HG03064 (cell line): ENCODE measurements at regions not wholly inside any gene's neighbourhood (a gene's known extent, or its start where the extent isn't known, plus 50 kb on each side); places are given as distances from the start of the nearest gene placed in this dataset.
"Not testable (repeated sequence)": the region's sequence is repeated elsewhere in the genome, so short reads cannot be mapped to it uniquely, and the experiment has no call there.

ENCODE experiments used
- ATAC-seq: cut with Tn5 transposase; IDR thresholded peaks from one replicate; pipeline ENCODE4 v1.9.1; 2021; ENCODE audit warnings: low read depth; ENCODE audit not compliant: unreplicated experiment

DNA sequence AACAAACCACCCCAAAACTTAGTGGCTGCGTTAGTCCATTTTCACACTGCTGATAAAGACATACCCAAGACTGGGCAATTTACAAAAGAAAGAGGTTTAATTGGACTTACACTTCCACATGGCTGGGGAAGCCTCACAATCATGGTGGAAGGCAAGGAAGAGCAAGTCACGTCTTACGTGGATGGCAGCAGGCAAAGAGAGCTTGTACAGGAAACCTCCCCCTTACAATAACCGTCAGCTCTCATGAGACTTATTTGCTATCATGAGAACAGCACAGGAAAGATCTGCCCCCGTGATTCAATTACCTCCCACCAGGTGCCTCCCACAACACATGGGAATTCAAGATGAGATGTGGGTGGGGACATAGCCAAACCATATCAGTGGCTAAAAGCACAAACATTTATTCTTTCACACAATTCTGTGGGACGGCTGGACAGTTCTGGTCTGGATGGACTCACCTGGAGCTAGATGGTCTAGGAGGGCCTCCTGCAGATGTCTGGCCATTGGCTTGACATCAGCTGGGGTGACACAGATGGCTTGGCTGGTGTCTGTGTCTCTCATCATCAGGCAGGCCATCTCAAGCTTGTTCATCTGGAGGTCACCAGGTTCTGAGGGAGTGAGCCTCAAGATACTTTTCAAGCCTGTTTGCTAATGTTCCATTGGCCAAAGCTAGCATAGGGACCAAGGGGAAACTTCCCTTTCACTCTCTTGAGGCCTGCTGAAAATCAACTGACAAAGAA is 104.1 kb downstream of the SMIM20 start:
- not testable (repeated sequence) for ATAC-seq

DNA sequence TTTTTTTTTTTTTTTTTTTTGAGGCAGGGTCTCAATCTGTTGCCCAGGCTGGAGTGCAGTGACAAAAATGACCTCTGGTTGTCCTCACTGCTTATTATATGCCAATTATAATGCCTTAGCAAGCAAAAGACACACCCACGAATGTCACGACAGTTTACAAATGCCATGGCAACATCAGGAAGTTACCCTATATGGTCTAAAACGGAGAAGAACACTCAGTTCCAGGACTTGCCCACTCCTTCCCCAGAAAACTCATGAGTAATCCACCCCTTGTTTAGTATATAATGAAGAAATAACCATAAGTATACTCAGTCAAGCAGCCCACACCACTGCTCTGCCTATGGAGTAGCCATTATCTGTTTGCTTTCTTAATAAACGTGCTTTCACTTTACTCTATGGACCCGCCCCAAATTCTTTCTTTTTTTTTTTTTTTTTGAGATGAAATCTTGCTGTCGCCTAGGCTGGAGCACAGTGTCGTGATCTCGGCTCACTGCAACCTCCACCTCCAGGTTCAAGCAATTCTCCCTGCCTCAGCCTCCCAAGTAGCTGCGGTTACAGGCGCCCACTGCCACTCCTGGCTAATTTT is 106.2 kb downstream of the SMIM20 start:
- no peak for ATAC-seq

GRCh38 chr4:26020881-26021280 is 106.9 kb downstream of the SMIM20 start:
- ATAC-seq, result no peak

GRCh38 chr4:26021417-26022345 is 107.7 kb downstream of the SMIM20 start:
- ATAC-seq, result no peak

GRCh38 chr4:26022346-26023202 is 108.6 kb downstream of the SMIM20 start:
- ATAC-seq, result no peak

DNA sequence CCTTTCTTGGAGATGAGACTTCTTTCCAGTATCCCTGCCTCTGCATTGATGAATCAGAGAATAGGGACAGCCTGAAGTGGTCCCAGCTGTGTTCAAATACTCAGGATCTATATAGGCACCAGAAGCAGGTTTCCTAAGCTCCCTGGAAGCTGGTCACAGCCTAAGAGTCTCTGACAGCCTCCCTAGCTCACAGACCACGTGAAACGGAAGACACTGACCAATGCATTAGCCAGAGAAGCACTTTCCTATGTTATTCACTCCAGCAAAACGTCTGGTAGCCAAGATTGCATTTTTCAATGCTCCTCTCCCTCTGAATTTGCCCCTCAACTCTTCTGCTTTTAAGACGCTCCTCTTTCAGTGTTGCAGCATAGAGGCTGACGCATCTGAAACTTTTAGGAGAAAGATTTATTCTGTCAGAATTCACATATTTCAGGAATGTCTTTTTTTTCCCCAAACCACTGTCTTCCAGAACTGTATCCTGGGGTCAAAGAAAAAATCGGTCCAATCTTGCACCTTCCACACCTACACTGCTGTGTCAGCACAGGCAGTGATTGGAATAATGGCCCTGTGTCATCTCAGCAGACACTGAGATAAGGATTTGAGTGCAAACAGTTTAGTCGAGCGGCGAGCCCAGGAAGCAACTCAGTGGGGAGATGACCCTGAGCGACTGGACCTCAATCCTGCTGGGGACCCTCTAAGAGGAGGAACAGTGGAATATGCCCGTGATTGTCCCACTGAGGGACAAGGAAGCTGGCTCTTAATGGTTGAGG is 109.4 kb downstream of the SMIM20 start:
- ATAC-seq, result no peak

DNA sequence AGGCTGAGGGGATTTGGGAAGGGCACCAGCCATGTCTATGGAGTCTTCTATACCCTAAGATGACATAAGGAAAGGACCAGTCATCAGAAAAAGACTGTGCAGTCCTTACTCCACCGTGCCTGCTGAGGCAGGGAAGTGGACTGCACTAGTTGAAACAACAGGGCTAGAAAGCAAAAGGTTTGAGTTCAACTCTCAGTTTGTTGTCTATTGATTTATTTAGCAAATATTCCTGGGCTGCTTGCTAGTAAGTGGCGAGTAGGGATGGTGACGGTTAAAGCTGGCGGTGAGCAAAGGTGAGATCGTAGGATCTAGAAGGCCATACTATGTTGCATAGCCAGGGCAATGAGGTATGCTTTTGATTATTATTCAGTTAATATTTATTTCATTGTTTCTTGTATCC is 110.1 kb downstream of the SMIM20 start:
- ATAC-seq, result no peak

DNA sequence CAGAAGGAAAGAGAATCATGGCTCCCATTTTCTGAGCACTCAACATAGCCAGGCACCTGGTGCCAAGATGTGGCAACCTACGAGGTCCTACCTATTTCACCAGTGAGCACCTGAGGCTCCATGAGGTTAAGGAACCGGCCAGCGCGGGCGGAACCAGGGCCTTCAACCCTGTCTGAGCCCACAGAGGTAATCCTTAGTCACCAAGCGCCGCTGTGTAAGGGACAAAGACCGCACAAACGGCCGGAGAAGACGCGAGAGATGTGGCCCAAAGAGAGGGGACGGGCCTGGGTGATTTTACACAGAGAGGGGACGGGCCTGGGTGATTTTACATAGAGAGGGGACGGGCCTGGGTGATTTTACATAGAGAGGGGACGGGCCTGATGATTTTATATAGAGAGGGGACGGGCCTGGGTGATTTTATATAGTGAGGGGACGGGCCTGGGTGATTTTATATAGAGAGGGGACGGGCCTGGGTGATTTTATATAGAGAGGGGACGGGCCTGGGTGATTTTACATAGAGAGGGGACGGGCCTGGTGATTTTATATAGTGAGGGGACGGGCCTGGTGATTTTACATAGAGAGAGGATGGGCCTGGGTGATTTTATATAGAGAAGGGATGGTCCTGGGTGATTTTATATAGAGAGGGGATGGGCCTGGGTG is 114.2 kb downstream of the SMIM20 start:
- no peak for ATAC-seq

DNA sequence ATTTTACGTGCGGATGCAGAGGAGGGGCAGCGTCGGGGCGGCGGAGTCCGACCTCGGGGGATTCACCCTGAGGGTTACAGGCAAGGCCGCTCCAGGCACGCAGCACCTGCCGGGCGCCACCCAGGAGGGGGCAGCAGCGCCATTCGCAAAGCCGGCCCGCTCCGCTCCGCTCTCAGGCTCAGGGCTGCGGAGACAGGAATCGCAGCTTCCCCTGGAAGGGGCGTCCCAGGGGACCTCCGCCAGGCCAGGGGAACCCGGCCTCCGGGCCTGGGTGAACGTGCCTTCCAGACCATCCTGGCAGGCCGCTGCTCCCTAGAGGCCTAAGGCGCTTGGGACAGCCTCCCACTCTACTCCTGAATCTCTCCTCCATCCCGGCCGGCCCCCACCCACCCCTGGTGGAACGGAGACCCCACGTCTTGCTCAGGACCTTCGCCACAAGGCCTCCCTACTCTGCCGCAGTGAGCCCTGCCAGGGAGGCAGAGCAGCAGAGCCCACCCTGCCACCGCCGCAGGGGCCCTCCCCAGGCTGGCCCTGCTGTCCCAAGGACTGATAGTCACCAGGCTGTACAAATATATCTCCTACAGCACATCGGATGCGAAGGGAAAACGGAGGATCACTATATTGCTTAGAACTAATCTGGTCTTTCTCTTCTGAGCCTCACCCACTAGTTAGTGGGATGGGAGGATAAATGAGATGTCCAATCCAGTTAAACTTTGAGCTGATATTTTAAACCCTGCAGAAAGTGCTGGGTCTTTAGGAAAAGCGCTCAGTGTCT is 115.0 kb downstream of the SMIM20 start:
- ATAC-seq, result peak; percentile 79

GRCh38 chr4:26029568-26030131 is 115.6 kb downstream of the SMIM20 start:
- ATAC-seq, result no peak

- ATAC-seq, result no peak
These were observed 116.2 kb downstream of the SMIM20 start for GRCh38 chr4:26030260-26030667.

DNA sequence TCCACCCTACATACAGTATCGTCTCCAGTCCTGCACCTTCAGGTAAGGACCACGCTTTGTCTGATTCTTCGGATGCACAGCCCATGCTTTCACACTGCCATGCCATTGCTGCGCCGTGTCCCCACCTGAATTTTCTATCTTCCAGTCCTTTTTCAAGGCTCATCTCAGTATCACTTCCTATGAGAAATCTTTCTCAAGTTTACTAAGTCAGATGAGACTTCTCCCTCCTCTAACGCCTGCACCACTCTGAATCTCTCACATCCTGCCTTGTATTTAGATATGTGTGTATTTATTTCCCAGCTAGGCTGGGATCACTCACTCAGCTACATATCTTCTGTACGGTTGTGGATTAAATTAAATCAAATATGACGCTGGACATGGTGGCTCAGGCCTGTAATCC is 116.8 kb downstream of the SMIM20 start:
- no peak for ATAC-seq

DNA sequence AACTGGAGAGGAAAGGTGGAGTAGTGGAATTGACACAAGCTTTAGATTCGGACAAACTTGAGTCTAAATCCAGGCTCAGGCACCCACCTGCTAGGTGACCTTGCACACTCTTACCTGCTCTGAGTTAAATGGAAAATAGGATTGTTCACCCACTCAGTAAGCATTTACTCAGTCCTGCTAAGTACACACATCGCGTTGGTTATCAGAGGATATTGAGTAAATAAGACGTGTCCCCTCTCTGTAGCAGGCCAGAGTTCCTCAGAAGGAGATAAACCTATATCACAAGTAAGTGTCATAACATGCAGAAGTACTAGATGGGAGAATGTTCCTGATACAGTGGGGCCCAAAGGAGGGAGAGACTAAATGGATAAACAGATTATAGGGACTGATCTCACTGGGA is 117.7 kb downstream of the SMIM20 start:
- ATAC-seq, result no peak

GRCh38 chr4:26032142-26032541 is 118.1 kb downstream of the SMIM20 start:
- no peak for ATAC-seq

DNA sequence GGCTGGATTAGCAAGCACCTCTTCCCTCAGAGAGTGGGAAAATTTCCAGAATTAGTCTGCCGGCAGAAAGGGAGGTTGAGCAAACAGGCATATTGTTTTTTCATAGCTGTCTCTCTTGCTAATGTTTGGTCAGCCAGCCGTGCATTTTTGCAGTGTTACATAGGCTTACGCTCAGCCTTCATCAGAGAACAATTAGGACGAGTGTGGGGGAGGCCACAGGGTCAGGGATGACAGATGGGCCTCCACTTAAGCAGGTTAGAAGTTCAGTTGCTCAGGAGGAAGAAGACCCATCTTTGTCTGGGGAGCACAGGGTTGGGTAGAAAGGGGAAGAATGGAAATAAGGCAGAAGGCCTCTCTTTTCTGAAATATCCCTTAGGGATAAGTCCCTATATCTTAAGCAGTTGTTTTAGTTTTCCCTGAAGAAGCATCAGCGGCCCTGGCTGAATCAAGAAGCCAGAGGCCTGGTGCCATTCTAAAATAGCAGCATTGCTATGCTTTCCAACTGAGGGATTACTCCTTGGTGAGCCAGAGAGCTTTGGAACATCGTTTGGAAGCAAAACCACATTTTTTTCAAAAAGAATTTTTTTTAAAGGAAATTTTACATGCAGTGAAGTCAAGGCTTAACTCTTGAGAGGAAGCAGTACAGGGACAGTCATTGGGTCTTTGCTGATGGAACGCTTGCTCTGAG is 118.8 kb downstream of the SMIM20 start:
- ATAC-seq, result no peak

- no peak for ATAC-seq
These were observed 119.4 kb downstream of the SMIM20 start for GRCh38 chr4:26033389-26033788.

DNA sequence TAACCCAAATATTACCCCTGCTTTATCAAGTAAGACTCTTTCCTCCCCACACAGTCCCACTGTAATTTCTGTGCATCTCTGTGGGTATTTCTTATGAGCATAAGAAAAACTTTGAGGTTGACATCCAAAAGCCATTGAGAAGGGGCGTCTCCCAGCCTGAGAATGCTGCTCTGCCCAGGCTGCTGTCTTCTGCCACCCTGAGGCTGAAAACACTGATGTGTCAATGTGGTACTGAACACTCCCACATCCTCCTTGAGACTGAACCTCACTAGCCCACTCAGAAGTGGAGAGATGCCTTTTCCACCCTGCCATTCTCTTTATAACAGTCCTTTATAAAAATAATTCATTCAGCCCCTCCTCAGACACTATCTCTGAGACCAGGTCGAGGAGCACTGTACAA is 120.8 kb downstream of the SMIM20 start:
- no peak for ATAC-seq

GRCh38 chr4:26035921-26036320 is 121.9 kb downstream of the SMIM20 start:
- ATAC-seq, result no peak
